Fibroblast of lung (primary cell): ENCODE measurements at regions not wholly inside any gene's neighbourhood (a gene's known extent, or its start where the extent isn't known, plus 50 kb on each side); places are given as distances from the start of the nearest gene placed in this dataset.

Source experiments
- CTCF ChIP-seq, 2 donors: IDR thresholded peaks in 1 of 2; conservative IDR thresholded peaks in 1 of 2; 1 replicate in 1 of 2; 2 replicates in 1 of 2; pipeline ENCODE4 v1.5.1; 2011 to 2012; ENCODE audit warnings: low read length in 2 of 2, control low read depth in 1 of 2, inconsistent platforms in 1 of 2, low read depth in 1 of 2, mild to moderate bottlenecking in 1 of 2
- EZH2 ChIP-seq: IDR thresholded peaks from 2 replicates; pipeline ENCODE4 v1.5.1; 2012; ENCODE audit warnings: low read length, control low read depth, mild to moderate bottlenecking; ENCODE audit errors: missing control alignments

GRCh38 chr22:49183208-49183825, 644.4 kb downstream of the BRD1 start:
- no peak for TF ChIP-seq CTCF (conservative IDR thresholded peaks at IDR 0.05 in 1 of 2, IDR thresholded peaks at IDR 0.05 in 1 of 2; ENCODE audit: low read depth in 1 of 2, low read length in 2 of 2)
- TF ChIP-seq EZH2, result no peak
